ENCODE measurements at regions not wholly inside any gene's neighbourhood (a gene's known extent, or its start where the extent isn't known, plus 50 kb on each side); places are given as distances from the start of the nearest gene placed in this dataset.

GRCh38 chr11:32161293-32161692, 70.4 kb downstream of the RCN1 start:
- no peak for DNase-seq

GRCh38 chr11:32162351-32162750, 71.5 kb downstream of the RCN1 start:
- DNase-seq = no peak

- DNase-seq = no peak
These were observed 72.0 kb downstream of the RCN1 start for GRCh38 chr11:32162906-32163305.

- DNase-seq = no peak
These were observed 72.7 kb downstream of the RCN1 start for GRCh38 chr11:32163557-32163956.

- DNase-seq = no peak
These were observed 74.0 kb downstream of the RCN1 start for GRCh38 chr11:32164836-32165235.

- DNase-seq = no peak
These were observed 78.0 kb downstream of the RCN1 start for GRCh38 chr11:32168924-32169323.

GRCh38 chr11:32171445-32171844, 80.6 kb downstream of the RCN1 start:
- DNase-seq = no peak

- no peak for DNase-seq
These were observed 81.4 kb downstream of the RCN1 start for GRCh38 chr11:32172041-32172847.

GRCh38 chr11:32172848-32173834, 82.3 kb downstream of the RCN1 start:
- DNase-seq = peak; percentile 84

- no peak for DNase-seq
These were observed 83.1 kb downstream of the RCN1 start for GRCh38 chr11:32173977-32174376.

GRCh38 chr11:32176223-32176934, 85.5 kb downstream of the RCN1 start:
- DNase-seq = peak; percentile 91

GRCh38 chr11:32178692-32179091, 87.8 kb downstream of the RCN1 start:
- no peak for DNase-seq

- DNase-seq = no peak
These were observed 92.6 kb downstream of the RCN1 start for GRCh38 chr11:32183512-32183911.

GRCh38 chr11:32184041-32184722, 93.3 kb downstream of the RCN1 start:
- DNase-seq = no peak

- DNase-seq = no peak
These were observed 94.0 kb downstream of the RCN1 start for GRCh38 chr11:32184723-32185376.

GRCh38 chr11:32186118-32186517, 95.2 kb downstream of the RCN1 start:
- no peak for DNase-seq

- DNase-seq = no peak
These were observed 96.2 kb downstream of the RCN1 start for GRCh38 chr11:32187111-32187510.

GRCh38 chr11:32188785-32189184, 97.9 kb downstream of the RCN1 start:
- no peak for DNase-seq

- no peak for DNase-seq
These were observed 105.3 kb downstream of the RCN1 start for GRCh38 chr11:32196137-32196536.

- no peak for DNase-seq
These were observed 107.2 kb downstream of the RCN1 start for GRCh38 chr11:32198053-32198452.

- peak; percentile 49 for DNase-seq
These were observed 109.4 kb downstream of the RCN1 start for GRCh38 chr11:32200136-32200847.
